HEK293T (cell line): ENCODE measurements at regions not wholly inside any gene's neighbourhood (a gene's known extent, or its start where the extent isn't known, plus 50 kb on each side); places are given as distances from the start of the nearest gene placed in this dataset.

Source experiments
- ARNT ChIP-seq: fragments of 450-650 bp; IDR thresholded peaks from 2 replicates; pipeline ENCODE4 v1.6.1; 2017; ENCODE audit warnings: mild to moderate bottlenecking
- BHLHE40 ChIP-seq: fragments of 450-650 bp; IDR thresholded peaks from 2 replicates; pipeline ENCODE4 v1.6.1; 2016; ENCODE audit warnings: mild to moderate bottlenecking, moderate library complexity, borderline replicate concordance
- ELF4 ChIP-seq: fragments of 450-650 bp; IDR thresholded peaks from 2 replicates; pipeline ENCODE4 v1.6.1; 2017; ENCODE audit warnings: antibody characterized with exemption
- FOXA1 ChIP-seq: fragments of 450-650 bp; IDR thresholded peaks from 2 replicates; pipeline ENCODE4 v1.6.1; 2016; ENCODE audit warnings: mild to moderate bottlenecking
- FOXM1 ChIP-seq: fragments of 450-650 bp; IDR thresholded peaks from 2 replicates; pipeline ENCODE4 v1.6.1; 2017; ENCODE audit warnings: mild to moderate bottlenecking, borderline replicate concordance
- HDGF ChIP-seq: fragments of 450-650 bp; IDR thresholded peaks from 2 replicates; pipeline ENCODE4 v1.6.1; 2017; ENCODE audit warnings: antibody characterized with exemption, borderline replicate concordance
- L3MBTL2 ChIP-seq: fragments of 450-650 bp; conservative IDR thresholded peaks from 2 replicates; pipeline ENCODE4 v1.6.1; 2016; ENCODE audit warnings: mild to moderate bottlenecking
- SP1 ChIP-seq: fragments of 450-650 bp; IDR thresholded peaks from 2 replicates; pipeline ENCODE4 v1.6.1; 2017
- SUZ12 ChIP-seq: fragments of 450-650 bp; IDR thresholded peaks from 2 replicates; pipeline ENCODE4 v1.6.1; 2016; ENCODE audit warnings: mild to moderate bottlenecking
- ZNF384 ChIP-seq: fragments of 450-650 bp; IDR thresholded peaks from 2 replicates; pipeline ENCODE4 v1.6.1; 2016
- TF ChIP-seq, protein P1 (sequence below): fragments of 450-650 bp; IDR thresholded peaks from 2 replicates; pipeline ENCODE4 v1.6.1; 2016

DNA sequence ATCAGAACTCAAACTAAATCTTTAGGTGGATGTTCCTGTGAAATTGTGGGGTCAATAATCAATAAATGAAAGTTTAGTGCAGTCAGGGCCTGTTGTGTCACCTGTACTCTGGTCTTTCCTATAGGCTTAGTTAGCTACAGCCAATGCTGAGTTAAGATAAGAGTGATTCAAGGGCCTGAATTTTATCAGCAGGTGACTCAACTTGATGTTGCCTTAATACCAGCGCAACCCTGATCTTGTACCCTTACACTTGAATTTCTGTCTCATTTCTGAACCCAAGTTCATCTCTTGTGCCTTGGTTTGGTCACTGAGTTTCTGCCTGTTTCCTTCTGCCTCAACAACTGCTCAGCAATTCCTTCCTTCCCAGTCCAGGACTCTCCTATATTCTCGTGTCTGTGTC is 157.0 kb upstream of the E2F7 start:
- TF ChIP-seq FOXM1 = no peak
- no peak for TF ChIP-seq L3MBTL2
- TF ChIP-seq FOXA1 = no peak
- TF ChIP-seq SUZ12 = no peak
- TF ChIP-seq BHLHE40 = no peak
- no peak for TF ChIP-seq ZNF384
- TF ChIP-seq SP1 = no peak
- TF ChIP-seq ARNT = no peak
- TF ChIP-seq ELF4 = no peak
- TF ChIP-seq, protein P1, sequence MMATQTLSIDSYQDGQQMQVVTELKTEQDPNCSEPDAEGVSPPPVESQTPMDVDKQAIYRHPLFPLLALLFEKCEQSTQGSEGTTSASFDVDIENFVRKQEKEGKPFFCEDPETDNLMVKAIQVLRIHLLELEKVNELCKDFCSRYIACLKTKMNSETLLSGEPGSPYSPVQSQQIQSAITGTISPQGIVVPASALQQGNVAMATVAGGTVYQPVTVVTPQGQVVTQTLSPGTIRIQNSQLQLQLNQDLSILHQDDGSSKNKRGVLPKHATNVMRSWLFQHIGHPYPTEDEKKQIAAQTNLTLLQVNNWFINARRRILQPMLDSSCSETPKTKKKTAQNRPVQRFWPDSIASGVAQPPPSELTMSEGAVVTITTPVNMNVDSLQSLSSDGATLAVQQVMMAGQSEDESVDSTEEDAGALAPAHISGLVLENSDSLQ = no peak
- no peak for TF ChIP-seq HDGF
